ENCODE measurements at regions not wholly inside any gene's neighbourhood (a gene's known extent, or its start where the extent isn't known, plus 50 kb on each side); places are given as distances from the start of the nearest gene placed in this dataset.

DNA sequence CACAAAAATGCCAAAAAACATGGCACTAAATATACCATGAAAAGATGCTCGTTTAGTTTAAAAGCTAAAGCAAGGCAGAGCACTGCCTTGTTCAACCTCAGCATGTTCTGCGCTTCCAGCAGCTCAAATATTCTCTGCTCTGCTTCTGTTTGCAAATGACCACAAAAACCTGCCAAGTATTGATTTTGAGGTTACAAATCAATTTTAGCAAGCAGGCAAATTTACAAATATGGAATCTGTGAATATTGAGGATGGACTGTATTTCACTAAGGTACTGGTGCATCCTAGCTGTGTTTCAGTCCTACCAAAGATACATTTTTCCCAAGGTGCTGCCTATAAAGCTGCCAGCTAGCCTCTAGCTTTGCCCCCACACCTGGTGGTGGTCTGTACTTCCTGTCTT lies 449.9 kb downstream of the PREX1 start (continued):
- TF ChIP-seq, protein P1, sequence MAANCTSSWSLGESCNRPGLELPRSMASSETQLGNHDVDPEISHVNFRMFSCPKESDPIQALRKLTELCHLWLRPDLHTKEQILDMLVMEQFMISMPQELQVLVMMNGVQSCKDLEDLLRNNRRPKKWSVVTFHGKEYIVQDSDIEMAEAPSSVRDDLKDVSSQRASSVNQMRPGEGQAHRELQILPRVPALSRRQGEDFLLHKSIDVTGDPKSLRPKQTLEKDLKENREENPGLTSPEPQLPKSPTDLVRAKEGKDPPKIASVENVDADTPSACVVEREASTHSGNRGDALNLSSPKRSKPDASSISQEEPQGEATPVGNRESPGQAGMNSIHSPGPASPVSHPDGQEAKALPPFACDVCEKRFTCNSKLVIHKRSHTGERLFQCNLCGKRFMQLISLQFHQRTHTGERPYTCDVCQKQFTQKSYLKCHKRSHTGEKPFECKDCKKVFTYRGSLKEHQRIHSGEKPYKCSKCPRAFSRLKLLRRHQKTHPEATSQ (CRISPR knock-in tag; IDR thresholded peaks at IDR 0.05; ENCODE audit: borderline replicate concordance): no peak
- TF ChIP-seq ZSCAN29 (CRISPR knock-in tag; conservative IDR thresholded peaks at IDR 0.05) (no peak), ZBTB1 (CRISPR knock-in tag; IDR thresholded peaks at IDR 0.05; ENCODE audit: borderline replicate concordance) (no peak), PAX8 (CRISPR knock-in tag; IDR thresholded peaks at IDR 0.05; ENCODE audit: borderline replicate concordance) (no peak), RBM22 (optimal IDR thresholded peaks at IDR 0.05; ENCODE audit: low read length) (no peak), SETDB1 (CRISPR knock-in tag; IDR thresholded peaks at IDR 0.05; ENCODE audit: borderline replicate concordance) (no peak)
- TF ChIP-seq, protein P2, sequence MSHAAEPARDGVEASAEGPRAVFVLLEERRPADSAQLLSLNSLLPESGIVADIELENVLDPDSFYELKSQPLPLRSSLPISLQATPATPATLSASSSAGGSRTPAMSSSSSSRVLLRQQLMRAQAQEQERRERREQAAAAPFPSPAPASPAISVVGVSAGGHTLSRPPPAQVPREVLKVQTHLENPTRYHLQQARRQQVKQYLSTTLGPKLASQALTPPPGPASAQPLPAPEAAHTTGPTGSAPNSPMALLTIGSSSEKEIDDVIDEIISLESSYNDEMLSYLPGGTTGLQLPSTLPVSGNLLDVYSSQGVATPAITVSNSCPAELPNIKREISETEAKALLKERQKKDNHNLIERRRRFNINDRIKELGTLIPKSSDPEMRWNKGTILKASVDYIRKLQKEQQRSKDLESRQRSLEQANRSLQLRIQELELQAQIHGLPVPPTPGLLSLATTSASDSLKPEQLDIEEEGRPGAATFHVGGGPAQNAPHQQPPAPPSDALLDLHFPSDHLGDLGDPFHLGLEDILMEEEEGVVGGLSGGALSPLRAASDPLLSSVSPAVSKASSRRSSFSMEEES (CRISPR knock-in tag; IDR thresholded peaks at IDR 0.05): no peak
- TF ChIP-seq, protein P3, sequence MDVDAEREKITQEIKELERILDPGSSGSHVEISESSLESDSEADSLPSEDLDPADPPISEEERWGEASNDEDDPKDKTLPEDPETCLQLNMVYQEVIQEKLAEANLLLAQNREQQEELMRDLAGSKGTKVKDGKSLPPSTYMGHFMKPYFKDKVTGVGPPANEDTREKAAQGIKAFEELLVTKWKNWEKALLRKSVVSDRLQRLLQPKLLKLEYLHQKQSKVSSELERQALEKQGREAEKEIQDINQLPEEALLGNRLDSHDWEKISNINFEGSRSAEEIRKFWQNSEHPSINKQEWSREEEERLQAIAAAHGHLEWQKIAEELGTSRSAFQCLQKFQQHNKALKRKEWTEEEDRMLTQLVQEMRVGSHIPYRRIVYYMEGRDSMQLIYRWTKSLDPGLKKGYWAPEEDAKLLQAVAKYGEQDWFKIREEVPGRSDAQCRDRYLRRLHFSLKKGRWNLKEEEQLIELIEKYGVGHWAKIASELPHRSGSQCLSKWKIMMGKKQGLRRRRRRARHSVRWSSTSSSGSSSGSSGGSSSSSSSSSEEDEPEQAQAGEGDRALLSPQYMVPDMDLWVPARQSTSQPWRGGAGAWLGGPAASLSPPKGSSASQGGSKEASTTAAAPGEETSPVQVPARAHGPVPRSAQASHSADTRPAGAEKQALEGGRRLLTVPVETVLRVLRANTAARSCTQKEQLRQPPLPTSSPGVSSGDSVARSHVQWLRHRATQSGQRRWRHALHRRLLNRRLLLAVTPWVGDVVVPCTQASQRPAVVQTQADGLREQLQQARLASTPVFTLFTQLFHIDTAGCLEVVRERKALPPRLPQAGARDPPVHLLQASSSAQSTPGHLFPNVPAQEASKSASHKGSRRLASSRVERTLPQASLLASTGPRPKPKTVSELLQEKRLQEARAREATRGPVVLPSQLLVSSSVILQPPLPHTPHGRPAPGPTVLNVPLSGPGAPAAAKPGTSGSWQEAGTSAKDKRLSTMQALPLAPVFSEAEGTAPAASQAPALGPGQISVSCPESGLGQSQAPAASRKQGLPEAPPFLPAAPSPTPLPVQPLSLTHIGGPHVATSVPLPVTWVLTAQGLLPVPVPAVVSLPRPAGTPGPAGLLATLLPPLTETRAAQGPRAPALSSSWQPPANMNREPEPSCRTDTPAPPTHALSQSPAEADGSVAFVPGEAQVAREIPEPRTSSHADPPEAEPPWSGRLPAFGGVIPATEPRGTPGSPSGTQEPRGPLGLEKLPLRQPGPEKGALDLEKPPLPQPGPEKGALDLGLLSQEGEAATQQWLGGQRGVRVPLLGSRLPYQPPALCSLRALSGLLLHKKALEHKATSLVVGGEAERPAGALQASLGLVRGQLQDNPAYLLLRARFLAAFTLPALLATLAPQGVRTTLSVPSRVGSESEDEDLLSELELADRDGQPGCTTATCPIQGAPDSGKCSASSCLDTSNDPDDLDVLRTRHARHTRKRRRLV (CRISPR knock-in tag; IDR thresholded peaks at IDR 0.05): no peak
- TF ChIP-seq, protein P4, sequence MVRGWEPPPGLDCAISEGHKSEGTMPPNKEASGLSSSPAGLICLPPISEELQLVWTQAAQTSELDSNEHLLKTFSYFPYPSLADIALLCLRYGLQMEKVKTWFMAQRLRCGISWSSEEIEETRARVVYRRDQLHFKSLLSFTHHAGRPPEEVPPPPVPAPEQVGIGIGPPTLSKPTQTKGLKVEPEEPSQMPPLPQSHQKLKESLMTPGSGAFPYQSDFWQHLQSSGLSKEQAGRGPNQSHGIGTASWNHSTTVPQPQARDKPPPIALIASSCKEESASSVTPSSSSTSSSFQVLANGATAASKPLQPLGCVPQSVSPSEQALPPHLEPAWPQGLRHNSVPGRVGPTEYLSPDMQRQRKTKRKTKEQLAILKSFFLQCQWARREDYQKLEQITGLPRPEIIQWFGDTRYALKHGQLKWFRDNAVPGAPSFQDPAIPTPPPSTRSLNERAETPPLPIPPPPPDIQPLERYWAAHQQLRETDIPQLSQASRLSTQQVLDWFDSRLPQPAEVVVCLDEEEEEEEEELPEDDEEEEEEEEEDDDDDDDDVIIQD (CRISPR knock-in tag; IDR thresholded peaks at IDR 0.05; ENCODE audit: low read depth): no peak
- TF ChIP-seq, protein P5, sequence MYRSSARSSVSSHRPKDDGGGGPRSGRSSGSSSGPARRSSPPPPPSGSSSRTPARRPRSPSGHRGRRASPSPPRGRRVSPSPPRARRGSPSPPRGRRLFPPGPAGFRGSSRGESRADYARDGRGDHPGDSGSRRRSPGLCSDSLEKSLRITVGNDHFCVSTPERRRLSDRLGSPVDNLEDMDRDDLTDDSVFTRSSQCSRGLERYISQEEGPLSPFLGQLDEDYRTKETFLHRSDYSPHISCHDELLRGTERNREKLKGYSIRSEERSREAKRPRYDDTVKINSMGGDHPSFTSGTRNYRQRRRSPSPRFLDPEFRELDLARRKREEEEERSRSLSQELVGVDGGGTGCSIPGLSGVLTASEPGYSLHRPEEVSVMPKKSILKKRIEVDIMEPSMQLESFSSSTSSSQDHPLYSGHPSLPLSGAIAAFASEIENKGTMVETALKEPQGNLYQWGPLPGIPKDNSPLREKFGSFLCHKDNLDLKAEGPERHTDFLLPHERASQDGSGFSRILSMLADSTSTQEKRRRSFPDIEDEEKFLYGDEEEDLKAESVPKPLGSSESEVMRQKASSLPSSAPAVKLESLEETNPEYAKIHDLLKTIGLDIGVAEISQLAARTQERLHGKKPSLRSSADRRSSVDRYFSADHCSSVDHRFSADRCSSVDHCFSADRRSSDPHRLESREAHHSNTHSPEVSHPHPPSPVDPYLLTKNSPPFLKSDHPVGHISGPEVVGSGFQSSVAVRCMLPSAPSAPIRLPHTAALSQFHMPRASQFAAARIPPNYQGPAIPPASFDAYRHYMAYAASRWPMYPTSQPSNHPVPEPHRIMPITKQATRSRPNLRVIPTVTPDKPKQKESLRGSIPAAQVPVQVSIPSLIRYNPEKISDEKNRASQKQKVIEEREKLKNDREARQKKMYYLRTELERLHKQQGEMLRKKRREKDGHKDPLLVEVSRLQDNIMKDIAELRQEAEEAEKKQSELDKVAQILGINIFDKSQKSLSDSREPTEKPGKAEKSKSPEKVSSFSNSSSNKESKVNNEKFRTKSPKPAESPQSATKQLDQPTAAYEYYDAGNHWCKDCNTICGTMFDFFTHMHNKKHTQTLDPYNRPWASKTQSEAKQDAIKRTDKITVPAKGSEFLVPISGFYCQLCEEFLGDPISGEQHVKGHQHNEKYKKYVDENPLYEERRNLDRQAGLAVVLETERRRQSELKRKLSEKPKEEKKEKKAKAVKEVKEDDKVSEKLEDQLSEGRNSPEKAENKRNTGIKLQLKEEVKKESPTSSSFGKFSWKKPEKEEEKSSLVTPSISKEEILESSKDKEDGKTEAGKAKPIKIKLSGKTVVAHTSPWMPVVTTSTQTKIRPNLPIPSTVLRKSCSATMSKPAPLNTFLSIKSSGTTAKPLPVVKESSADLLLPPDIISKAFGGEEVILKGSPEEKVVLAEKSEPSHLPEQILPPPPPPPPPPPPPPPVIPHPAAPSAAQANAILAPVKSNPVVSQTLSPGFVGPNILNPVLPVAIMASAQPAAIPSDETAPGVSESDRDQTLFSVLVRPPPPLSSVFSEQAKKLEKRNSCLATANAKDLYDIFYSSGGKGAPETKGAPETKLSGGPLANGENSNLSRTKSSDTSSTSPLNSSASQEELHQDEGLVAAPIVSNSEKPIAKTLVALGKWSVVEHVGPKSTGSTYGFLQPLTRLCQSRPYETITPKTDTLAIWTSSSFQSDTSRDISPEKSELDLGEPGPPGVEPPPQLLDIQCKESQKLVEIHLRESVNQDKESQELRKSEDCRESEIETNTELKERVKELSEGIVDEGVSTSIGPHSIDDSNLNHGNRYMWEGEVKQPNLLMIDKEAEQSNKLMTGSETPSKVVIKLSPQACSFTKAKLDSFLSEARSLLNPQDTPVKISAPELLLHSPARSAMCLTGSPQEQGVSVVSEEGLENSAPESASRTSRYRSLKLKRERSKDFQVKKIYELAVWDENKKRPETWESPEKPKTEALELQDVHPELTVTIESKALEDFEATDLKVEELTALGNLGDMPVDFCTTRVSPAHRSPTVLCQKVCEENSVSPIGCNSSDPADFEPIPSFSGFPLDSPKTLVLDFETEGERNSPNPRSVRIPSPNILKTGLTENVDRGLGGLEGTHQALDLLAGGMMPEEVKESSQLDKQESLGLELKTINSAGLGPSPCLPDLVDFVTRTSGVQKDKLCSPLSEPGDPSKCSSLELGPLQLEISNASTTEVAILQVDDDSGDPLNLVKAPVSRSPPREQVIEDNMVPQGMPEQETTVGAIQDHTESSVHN (CRISPR knock-in tag; IDR thresholded peaks at IDR 0.05): no peak
